GM10248 (cell line): ENCODE measurements at regions not wholly inside any gene's neighbourhood (a gene's known extent, or its start where the extent isn't known, plus 50 kb on each side); places are given as distances from the start of the nearest gene placed in this dataset.

Experiments used
- CTCF ChIA-PET: fragments of 300-600 bp; sonication (Branson Sonifier 250); formaldehyde crosslinking; extraction: SDS; loops from one replicate; lab custom pipeline; 2021; ENCODE audit warnings: antibody characterized with exemption; lab: Yijun Ruan, JAX
- POLR2A ChIA-PET: fragments of 350-650 bp; sonication (Branson Sonifier 250); formaldehyde crosslinking; extraction: SDS; loops from one replicate; lab custom pipeline; 2020; ENCODE audit warnings: antibody characterized with exemption; lab: Yijun Ruan, JAX
- DNase-seq: peaks from one replicate; pipeline ENCODE4 v3.0.0; 2012; ENCODE audit errors: extremely low spot score
- TF ChIP-seq, protein P1 (sequence below): IDR thresholded peaks from 2 replicates; pipeline ENCODE4 v1.5.1; 2012; ENCODE audit warnings: mild to moderate bottlenecking, low read depth; ENCODE audit errors: extremely low read depth, missing control alignments, control extremely low read depth

GRCh38 chr16:65657071-65657494 lies 535.2 kb upstream of the CDH11 start:
- CTCF ChIA-PET = interaction anchor here (0.8 kb wide), 1 partner anchor 12 kb away, joined by 3 read pairs; no protein-coding TSS in a partner anchor
- POLR2A ChIA-PET = no interaction called here
- DNase-seq = no peak
- TF ChIP-seq, protein P1, sequence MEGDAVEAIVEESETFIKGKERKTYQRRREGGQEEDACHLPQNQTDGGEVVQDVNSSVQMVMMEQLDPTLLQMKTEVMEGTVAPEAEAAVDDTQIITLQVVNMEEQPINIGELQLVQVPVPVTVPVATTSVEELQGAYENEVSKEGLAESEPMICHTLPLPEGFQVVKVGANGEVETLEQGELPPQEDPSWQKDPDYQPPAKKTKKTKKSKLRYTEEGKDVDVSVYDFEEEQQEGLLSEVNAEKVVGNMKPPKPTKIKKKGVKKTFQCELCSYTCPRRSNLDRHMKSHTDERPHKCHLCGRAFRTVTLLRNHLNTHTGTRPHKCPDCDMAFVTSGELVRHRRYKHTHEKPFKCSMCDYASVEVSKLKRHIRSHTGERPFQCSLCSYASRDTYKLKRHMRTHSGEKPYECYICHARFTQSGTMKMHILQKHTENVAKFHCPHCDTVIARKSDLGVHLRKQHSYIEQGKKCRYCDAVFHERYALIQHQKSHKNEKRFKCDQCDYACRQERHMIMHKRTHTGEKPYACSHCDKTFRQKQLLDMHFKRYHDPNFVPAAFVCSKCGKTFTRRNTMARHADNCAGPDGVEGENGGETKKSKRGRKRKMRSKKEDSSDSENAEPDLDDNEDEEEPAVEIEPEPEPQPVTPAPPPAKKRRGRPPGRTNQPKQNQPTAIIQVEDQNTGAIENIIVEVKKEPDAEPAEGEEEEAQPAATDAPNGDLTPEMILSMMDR = no peak

DNA sequence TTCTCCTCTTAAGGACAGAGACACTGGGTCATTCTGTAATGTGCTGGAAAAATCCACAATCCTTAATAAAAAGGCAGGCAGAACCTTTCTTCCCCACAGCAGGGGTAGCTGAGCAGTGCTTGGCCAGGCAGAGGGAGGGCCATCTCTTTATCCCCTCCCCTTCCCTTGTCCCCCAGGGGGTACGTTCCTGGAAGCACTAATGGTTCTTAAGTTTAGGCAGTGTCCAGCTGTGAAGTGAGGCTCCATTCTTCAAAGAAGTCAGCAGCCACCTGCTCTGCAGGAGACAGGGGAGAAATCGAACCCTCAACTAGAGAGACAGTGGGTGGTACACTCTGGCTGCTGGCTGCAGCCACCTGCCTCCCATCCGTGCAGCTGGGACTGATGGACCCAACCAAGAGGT lies 533.9 kb upstream of the CDH11 start:
- POLR2A ChIA-PET = no interaction called here
- CTCF ChIA-PET = no interaction called here

DNA sequence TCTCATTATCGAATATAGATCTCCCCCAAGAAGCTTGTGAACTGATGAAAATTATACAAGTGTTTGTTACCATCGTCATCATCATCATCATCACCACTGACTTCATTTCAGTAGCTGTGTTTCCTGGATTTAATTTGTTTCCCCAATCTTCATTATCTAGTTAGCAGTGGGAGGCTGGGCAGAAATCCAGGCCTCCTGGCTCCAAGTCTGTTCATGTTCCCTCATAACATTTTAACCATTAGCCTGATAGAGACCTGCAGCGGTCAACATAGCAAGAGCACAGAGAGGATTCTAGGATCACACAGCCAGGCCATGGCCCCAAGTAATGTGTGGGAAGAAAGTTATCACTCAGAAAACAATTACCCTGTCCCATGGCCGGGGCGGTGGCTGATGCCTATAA lies 526.2 kb upstream of the CDH11 start:
- ChIA-PET CTCF (no interaction called here), POLR2A (no interaction called here)
- TF ChIP-seq, protein P1 = no peak
- DNase-seq = no peak

More for the DNA sequence above, 533.9 kb upstream of the CDH11 start:
- TF ChIP-seq, protein P1 = no peak
- DNase-seq = no peak

DNA sequence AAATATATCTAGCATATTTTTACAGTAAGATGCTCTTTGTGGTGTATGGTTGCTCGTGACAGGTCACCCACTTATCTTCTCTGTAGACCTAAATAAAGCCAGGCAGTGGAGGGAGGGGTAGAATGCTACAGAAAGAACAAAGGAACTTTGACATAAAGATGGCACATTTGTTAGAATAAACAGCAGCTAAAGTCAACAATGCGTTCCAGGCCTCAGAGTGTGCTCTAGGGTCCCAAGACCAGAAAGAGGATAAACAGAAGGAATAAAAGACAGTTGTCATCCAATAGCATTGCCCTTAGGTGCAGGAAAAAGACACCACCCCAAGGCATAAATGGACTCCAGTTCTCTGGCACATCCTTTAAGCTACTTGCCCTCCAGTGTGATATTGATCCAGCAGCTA lies 523.0 kb upstream of the CDH11 start:
- ChIA-PET POLR2A (no interaction called here), CTCF (interaction anchor here (1.0 kb wide), 1 partner anchor 13 kb away, joined by 3 read pairs; no protein-coding TSS in a partner anchor)
- DNase-seq = no peak
- TF ChIP-seq, protein P1 = no peak

DNA sequence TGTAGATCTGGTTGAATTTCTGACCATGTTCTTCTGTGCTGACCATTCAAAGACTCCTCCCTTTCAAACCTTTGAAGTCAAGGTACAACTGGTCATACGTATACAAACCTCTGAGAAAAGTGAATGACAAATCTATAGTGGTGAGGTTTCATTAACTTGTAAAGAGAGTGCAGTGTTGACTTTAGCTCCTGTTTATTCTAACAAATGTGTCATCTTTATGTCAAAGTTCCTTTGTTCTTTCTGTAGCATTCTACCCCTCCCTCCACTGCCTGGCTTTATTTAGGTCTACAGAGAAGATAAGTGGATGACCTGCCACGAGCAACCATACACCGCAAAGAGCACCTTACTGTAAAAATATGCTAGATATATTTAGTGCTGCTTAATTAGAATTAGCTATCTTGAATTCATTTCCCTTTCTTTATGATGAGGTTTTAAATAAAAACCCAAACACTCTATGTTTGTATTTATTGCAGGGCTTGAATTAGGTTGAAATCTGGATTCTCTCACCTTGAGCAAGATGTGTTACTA lies 520.0 kb upstream of the CDH11 start:
- CTCF ChIA-PET = no interaction called here
- POLR2A ChIA-PET = no interaction called here
- DNase-seq = no peak
- TF ChIP-seq, protein P1 = no peak

DNA sequence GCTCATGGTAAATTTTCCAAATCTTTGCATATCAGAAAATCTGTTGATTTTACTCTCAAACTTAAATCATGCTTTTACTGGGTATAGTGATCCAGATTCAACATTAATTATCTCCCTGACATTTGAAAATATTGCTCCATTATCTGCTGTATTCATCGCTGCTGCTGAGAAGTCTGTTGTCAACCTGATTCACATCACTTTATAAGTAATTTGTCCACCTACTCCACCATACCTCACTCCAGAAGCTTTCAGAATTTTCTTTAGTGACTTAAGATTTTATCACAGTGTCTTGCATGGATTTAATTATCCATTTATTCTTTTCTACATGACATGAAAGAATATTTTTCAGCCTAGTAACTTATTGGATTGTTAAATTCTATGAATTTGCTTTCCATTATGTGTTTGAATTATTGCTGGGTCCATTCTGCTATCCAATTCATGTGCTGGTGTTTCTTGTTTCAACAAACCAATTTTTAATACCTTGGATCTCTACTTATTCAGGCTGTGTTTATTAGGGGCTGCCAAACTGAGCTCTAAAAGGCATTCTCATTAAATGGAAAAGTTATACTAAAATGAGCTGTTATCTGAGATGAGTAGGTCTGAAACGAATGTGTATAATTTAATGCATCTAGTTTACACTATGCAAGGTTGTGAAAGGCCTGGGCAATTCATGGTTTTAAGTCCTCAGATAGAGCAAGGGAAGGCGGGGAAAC lies 519.3 kb upstream of the CDH11 start:
- TF ChIP-seq, protein P1 = no peak

More for the DNA sequence above, 519.3 kb upstream of the CDH11 start:
- ChIA-PET POLR2A (no interaction called here), CTCF (no interaction called here)
- no peak for DNase-seq
